ENCODE measurements at regions not wholly inside any gene's neighbourhood (a gene's known extent, or its start where the extent isn't known, plus 50 kb on each side); places are given as distances from the start of the nearest gene placed in this dataset.
"Not testable (repeated sequence)": the region's sequence is repeated elsewhere in the genome, so short reads cannot be mapped to it uniquely, and the experiment has no call there.

DNA sequence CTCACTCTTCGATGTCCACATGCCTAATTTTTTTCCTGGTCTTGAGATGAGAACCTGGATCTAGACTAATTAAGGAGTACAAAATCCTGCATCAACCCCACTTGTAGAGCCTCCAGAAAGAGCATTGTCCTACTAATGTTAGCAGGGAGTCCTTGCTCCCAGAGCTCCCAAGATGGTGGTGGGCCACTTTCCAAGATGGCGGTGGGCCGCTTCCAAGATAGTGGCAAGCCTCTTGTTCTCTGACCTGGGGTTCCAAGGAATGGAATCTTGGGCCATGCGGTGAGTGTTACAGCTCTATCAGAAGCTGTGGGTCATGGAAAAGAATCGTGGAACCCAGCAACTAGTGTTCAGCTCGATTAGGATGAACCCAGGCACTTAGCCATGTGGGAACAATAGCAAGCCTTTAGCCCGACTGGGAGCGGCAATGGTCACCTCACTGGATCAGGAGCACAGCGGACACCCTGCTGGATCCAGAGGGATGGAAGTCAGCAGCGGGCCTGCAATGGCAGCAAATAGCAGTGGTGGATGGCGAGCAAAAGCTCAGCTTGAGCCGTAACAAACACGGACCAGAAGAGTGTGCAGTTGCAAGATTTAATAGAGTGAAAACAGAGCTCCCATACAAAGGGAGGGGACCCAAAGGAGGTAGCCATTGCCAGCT, 1997.5 kb upstream of the RAG2 start:
- TF ChIP-seq, protein P1, sequence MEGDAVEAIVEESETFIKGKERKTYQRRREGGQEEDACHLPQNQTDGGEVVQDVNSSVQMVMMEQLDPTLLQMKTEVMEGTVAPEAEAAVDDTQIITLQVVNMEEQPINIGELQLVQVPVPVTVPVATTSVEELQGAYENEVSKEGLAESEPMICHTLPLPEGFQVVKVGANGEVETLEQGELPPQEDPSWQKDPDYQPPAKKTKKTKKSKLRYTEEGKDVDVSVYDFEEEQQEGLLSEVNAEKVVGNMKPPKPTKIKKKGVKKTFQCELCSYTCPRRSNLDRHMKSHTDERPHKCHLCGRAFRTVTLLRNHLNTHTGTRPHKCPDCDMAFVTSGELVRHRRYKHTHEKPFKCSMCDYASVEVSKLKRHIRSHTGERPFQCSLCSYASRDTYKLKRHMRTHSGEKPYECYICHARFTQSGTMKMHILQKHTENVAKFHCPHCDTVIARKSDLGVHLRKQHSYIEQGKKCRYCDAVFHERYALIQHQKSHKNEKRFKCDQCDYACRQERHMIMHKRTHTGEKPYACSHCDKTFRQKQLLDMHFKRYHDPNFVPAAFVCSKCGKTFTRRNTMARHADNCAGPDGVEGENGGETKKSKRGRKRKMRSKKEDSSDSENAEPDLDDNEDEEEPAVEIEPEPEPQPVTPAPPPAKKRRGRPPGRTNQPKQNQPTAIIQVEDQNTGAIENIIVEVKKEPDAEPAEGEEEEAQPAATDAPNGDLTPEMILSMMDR (IDR thresholded peaks at IDR 0.05; ENCODE audit: insufficient read depth, low read length), result not testable (repeated sequence)
- TF ChIP-seq POLR2AphosphoS5 (IDR thresholded peaks at IDR 0.05; ENCODE audit: low read depth); SPI1 (IDR thresholded peaks at IDR 0.05; ENCODE audit: borderline replicate concordance, low read depth); GABPA (IDR thresholded peaks at IDR 0.05; ENCODE audit: low read depth): not testable (repeated sequence)
- TF ChIP-seq, protein P2, sequence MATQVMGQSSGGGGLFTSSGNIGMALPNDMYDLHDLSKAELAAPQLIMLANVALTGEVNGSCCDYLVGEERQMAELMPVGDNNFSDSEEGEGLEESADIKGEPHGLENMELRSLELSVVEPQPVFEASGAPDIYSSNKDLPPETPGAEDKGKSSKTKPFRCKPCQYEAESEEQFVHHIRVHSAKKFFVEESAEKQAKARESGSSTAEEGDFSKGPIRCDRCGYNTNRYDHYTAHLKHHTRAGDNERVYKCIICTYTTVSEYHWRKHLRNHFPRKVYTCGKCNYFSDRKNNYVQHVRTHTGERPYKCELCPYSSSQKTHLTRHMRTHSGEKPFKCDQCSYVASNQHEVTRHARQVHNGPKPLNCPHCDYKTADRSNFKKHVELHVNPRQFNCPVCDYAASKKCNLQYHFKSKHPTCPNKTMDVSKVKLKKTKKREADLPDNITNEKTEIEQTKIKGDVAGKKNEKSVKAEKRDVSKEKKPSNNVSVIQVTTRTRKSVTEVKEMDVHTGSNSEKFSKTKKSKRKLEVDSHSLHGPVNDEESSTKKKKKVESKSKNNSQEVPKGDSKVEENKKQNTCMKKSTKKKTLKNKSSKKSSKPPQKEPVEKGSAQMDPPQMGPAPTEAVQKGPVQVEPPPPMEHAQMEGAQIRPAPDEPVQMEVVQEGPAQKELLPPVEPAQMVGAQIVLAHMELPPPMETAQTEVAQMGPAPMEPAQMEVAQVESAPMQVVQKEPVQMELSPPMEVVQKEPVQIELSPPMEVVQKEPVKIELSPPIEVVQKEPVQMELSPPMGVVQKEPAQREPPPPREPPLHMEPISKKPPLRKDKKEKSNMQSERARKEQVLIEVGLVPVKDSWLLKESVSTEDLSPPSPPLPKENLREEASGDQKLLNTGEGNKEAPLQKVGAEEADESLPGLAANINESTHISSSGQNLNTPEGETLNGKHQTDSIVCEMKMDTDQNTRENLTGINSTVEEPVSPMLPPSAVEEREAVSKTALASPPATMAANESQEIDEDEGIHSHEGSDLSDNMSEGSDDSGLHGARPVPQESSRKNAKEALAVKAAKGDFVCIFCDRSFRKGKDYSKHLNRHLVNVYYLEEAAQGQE (IDR thresholded peaks at IDR 0.05; ENCODE audit: insufficient replicate concordance, low read depth), result not testable (repeated sequence)

Data from HL-60 (cell line).